Neuronal stem cell (in vitro differentiated cells): ENCODE measurements at regions not wholly inside any gene's neighbourhood (a gene's known extent, or its start where the extent isn't known, plus 50 kb on each side); places are given as distances from the start of the nearest gene placed in this dataset.
A peak's percentile ranks its signal among the peaks of the same experiment; 100 is the strongest.
"Not testable (repeated sequence)": the region's sequence is repeated elsewhere in the genome, so short reads cannot be mapped to it uniquely, and the experiment has no call there.

ENCODE experiments used
- DNase-seq: peaks from one replicate; pipeline ENCODE4 v3.0.0-alpha.2; 2013; ENCODE audit warnings: low spot score
- H2AFZ ChIP-seq: one replicate; pipeline ENCODE4 v1.6.1; 2013; ENCODE audit warnings: mild to moderate bottlenecking, low read length, inconsistent platforms
- H2AK5ac ChIP-seq: 2 replicates; pipeline ENCODE4 v1.6.1; 2013; ENCODE audit warnings: low read depth, mild to moderate bottlenecking, inconsistent platforms, low read length, moderate library complexity, mixed read lengths
- H2BK120ac ChIP-seq: 2 replicates; pipeline ENCODE4 v1.6.1; 2013; ENCODE audit warnings: low read depth, mild to moderate bottlenecking, inconsistent platforms, low read length, moderate library complexity, mixed read lengths
- H2BK12ac ChIP-seq: one replicate; pipeline ENCODE4 v1.6.1; 2013; ENCODE audit warnings: low read length, inconsistent platforms
- H2BK15ac ChIP-seq: 2 replicates; pipeline ENCODE4 v1.6.1; 2013; ENCODE audit warnings: mild to moderate bottlenecking, low read length, inconsistent platforms, mixed read lengths
- H2BK5ac ChIP-seq: one replicate; pipeline ENCODE4 v1.6.1; 2013; ENCODE audit warnings: inconsistent platforms, mild to moderate bottlenecking, low read length, moderate library complexity
- H3K14ac ChIP-seq: one replicate; pipeline ENCODE4 v1.6.1; 2013; ENCODE audit warnings: low read length, inconsistent platforms
- H3K18ac ChIP-seq: 2 replicates; pipeline ENCODE4 v1.6.1; 2013; ENCODE audit warnings: low read length, inconsistent platforms
- H3K23ac ChIP-seq: 2 replicates; pipeline ENCODE4 v1.6.1; 2013; ENCODE audit warnings: low read depth, mild to moderate bottlenecking, mixed read lengths, low read length, inconsistent platforms; ENCODE audit not compliant: poor library complexity
- H3K27ac ChIP-seq: replicated peaks from 3 replicates; pipeline ENCODE4 v1.5.1; 2013; ENCODE audit warnings: low read length, inconsistent platforms
- H3K27me3 ChIP-seq, 3 experiments: 2 replicates each; pipeline ENCODE4 v1.6.1; 2013; ENCODE audit warnings: low read length in 3 of 3, mild to moderate bottlenecking in 2 of 3, inconsistent platforms in 1 of 3, low read depth in 1 of 3, mixed read lengths in 1 of 3, moderate library complexity in 1 of 3; ENCODE audit not compliant: control insufficient read depth in 3 of 3, insufficient read depth in 3 of 3
- H3K36me3 ChIP-seq, 2 donors: replicated peaks in 1 of 2; 2 replicates each; pipeline ENCODE4 v1.6.1; 2013; ENCODE audit warnings: low read length in 2 of 2; ENCODE audit not compliant: control insufficient read depth in 2 of 2, insufficient read depth in 2 of 2
- H3K4ac ChIP-seq: 2 replicates; pipeline ENCODE4 v1.6.1; 2013; ENCODE audit warnings: inconsistent platforms, mild to moderate bottlenecking, low read length, moderate library complexity
- H3K4me1 ChIP-seq, 2 donors: 1 replicate in 1 of 2; 2 replicates in 1 of 2; pipeline ENCODE4 v1.6.1; 2013; ENCODE audit warnings: low read length in 2 of 2, low read depth in 1 of 2; ENCODE audit not compliant: control insufficient read depth in 2 of 2, insufficient read depth in 1 of 2
- H3K4me2 ChIP-seq: one replicate; pipeline ENCODE4 v1.6.1; 2013; ENCODE audit warnings: mild to moderate bottlenecking, low read length, inconsistent platforms; ENCODE audit not compliant: insufficient read depth, poor library complexity, severe bottlenecking
- H3K4me3 ChIP-seq, 2 donors: 2 replicates each; pipeline ENCODE4 v1.5.1; 2013; ENCODE audit warnings: low read length in 2 of 2, mild to moderate bottlenecking in 2 of 2, inconsistent platforms in 1 of 2, moderate library complexity in 1 of 2
- H3K79me1 ChIP-seq: one replicate; pipeline ENCODE4 v1.6.1; 2013; ENCODE audit warnings: low read depth, mild to moderate bottlenecking, inconsistent platforms, low read length, moderate library complexity
- H3K9ac ChIP-seq: one replicate; pipeline ENCODE4 v1.6.1; 2013; ENCODE audit warnings: mild to moderate bottlenecking, low read depth, low read length, inconsistent platforms; ENCODE audit not compliant: poor library complexity
- H3K9me3 ChIP-seq, 2 donors: replicated peaks in 1 of 2; 2 replicates each; pipeline versions ENCODE3 to v1.6.1; 2013; ENCODE audit warnings: low read length in 2 of 2, mild to moderate bottlenecking in 2 of 2, inconsistent platforms in 1 of 2, low read depth in 1 of 2, mixed read lengths in 1 of 2, moderate library complexity in 1 of 2; ENCODE audit not compliant: control insufficient read depth in 2 of 2, insufficient read depth in 1 of 2
- H4K8ac ChIP-seq: one replicate; pipeline ENCODE4 v1.6.1; 2013; ENCODE audit warnings: low read depth, mild to moderate bottlenecking, inconsistent platforms, low read length, moderate library complexity
- H4K91ac ChIP-seq: one replicate; pipeline ENCODE4 v1.6.1; 2013; ENCODE audit warnings: low read length, low read depth, mild to moderate bottlenecking, inconsistent platforms; ENCODE audit not compliant: poor library complexity
- WGBS, 2 donors: extraction: QIAGEN DNeasy Blood & Tissue Kit; methylation state at CpG; one replicate each; pipeline ENCODE4 v1.1.7; 2013; ENCODE audit warnings: missing lambda C conversion rate in 2 of 2, mixed read lengths in 1 of 2; ENCODE audit not compliant: insufficient read length in 2 of 2, insufficient replicate concordance in 1 of 2; ENCODE audit errors: extremely low coverage in 2 of 2; 5-methylcytosine and 5-hydroxymethylcytosine counted together

DNA sequence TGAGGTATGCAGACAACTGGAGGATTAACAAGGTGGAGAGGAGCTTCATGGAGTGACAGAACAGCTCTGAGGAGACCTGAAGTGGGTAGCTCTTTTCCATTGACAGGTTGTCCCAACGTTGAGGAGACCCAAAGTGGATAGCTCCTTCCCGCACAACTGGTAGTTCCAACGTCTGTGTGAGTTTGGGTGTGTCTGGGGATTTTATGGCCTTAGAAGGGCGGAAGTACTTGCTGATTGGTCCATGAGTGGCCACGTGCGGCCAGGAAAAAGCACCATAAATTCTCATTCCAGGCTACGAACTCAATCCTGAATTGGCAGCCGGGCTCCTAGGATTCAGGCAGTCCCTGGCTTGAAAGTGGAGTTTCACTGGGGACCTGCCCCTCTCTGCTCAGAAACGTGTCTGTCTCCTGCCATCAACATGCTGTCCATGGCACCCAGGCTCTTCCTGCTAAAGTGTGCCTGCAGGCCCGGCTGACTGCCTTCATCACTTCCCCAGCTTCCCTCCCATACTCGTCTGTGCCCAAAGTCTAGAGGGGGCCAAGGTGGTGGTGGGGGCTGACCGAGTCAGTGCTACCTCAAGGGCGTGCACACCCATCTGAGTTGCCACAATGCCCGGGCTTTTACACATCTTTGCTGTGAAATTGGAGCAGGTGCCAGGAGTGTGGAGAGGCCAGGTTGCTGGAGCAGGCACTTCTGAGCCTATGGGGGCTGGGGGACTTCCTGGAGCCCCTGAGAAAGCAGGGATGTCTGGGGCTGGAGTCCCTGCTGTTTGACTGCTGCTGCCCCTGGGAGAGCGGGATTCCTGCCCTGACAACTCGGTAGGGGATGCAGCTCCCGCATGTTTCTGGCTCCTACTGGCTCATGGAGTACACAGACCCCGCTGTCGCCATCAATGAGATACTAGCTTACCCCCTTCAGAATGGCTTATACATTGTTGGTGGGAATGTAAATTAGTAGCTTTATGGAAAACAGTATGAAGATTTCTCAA, 2034.6 kb upstream of the ACO1 start:
- H3K79me1 ChIP-seq, result no peaks in the 10 kb centered on the region
- no peak overlapping the region for H4K91ac ChIP-seq
- peaks cover 0 to 2% of the 10 kb centered on the region in 2 donors for H3K9me3 ChIP-seq
- DNase-seq, result no peak
- peak overlapping the region; percentile 48 for H3K18ac ChIP-seq
- H2BK12ac ChIP-seq, result no peak overlapping the region
- H3K14ac ChIP-seq, result no peak overlapping the region
- no peaks in the 10 kb centered on the region for H3K27me3 ChIP-seq
- no peak overlapping the region for H2BK5ac ChIP-seq
- peak overlapping the region; percentile 18 for H2AK5ac ChIP-seq
- no peak overlapping the region for H3K4me3 ChIP-seq
- peak overlapping the region; percentile 43 for H3K23ac ChIP-seq
- WGBS, 2 donors, result no CpG with 5 or more reads among the region's 19 CpGs
- H3K4me2 ChIP-seq, result no peak overlapping the region
- no peaks in the 10 kb centered on the region for H3K4me1 ChIP-seq
- H3K27ac ChIP-seq, result no peak overlapping the region
- no peak overlapping the region for H2BK120ac ChIP-seq
- H3K36me3 ChIP-seq, result no peaks in the 10 kb centered on the region
- no peak overlapping the region for H2BK15ac ChIP-seq
- H2AFZ ChIP-seq, result no peak overlapping the region
- no peak overlapping the region for H3K4ac ChIP-seq
- H4K8ac ChIP-seq, result no peak overlapping the region
- no peak overlapping the region for H3K9ac ChIP-seq

GRCh38 chr9:30356221-30356620, 2028.2 kb upstream of the ACO1 start:
- Histone ChIP-seq H3K23ac (no peak overlapping the region), H4K8ac (no peak overlapping the region), H3K4me3 (no peak overlapping the region), H3K36me3 (no peaks in the 10 kb centered on the region), H2BK15ac (no peak overlapping the region), H2AK5ac (no peak overlapping the region), H3K14ac (no peak overlapping the region), H2BK5ac (no peak overlapping the region), H3K9me3 (no peaks in the 10 kb centered on the region), H2BK12ac (no peak overlapping the region), H4K91ac (no peak overlapping the region), H3K9ac (no peak overlapping the region), H3K27me3 (no peaks in the 10 kb centered on the region), H3K27ac (no peak overlapping the region), H2AFZ (no peak overlapping the region), H2BK120ac (no peak overlapping the region), H3K4me2 (no peak overlapping the region), H3K4me1 (no peaks in the 10 kb centered on the region), H3K4ac (no peak overlapping the region), H3K79me1 (no peaks in the 10 kb centered on the region), H3K18ac (no peak overlapping the region)
- no CpG with 5 or more reads among the region's 4 CpGs for WGBS, 2 donors
- DNase-seq, result no peak

GRCh38 chr9:30362373-30362772, 2022.1 kb upstream of the ACO1 start:
- no peaks in the 10 kb centered on the region for H3K36me3 ChIP-seq
- H3K9me3 ChIP-seq, result no peaks in the 10 kb centered on the region
- H3K18ac ChIP-seq, result no peak overlapping the region
- no peak for DNase-seq
- no peak overlapping the region for H2BK5ac ChIP-seq
- H3K27me3 ChIP-seq, result no peaks in the 10 kb centered on the region
- H4K8ac ChIP-seq, result no peak overlapping the region
- no peak overlapping the region for H2AK5ac ChIP-seq
- no peak overlapping the region for H3K27ac ChIP-seq
- H3K9ac ChIP-seq, result no peak overlapping the region
- no peak overlapping the region for H3K4ac ChIP-seq
- H2BK15ac ChIP-seq, result no peak overlapping the region
- H2AFZ ChIP-seq, result no peak overlapping the region
- H3K4me1 ChIP-seq, result no peaks in the 10 kb centered on the region
- no peaks in the 10 kb centered on the region for H3K79me1 ChIP-seq
- no peak overlapping the region for H3K4me2 ChIP-seq
- no peak overlapping the region for H3K23ac ChIP-seq
- H2BK12ac ChIP-seq, result no peak overlapping the region
- H4K91ac ChIP-seq, result no peak overlapping the region
- H2BK120ac ChIP-seq, result no peak overlapping the region
- H3K14ac ChIP-seq, result no peak overlapping the region
- no peak overlapping the region for H3K4me3 ChIP-seq

DNA sequence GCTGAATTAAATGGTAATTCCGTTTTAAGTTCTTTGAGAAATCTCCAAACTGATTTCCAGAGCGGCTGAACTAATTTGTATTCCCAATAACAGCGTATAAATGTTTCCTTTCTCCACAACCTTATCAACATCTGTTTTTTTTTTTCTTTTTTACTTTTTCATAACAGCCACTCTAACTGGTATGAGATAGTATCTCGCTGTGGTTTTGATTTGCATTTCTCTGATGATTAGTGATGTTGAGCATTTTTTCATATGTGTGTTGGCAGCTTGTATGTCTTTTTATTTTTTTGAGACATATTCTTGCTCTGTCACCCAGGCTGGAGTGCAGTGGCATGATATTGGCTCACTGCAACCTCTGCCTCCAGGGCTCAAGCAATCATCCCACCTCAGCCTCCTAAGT, 2018.3 kb upstream of the ACO1 start:
- not testable (repeated sequence) for H2BK12ac ChIP-seq, H3K36me3 ChIP-seq, H3K4me1 ChIP-seq, H3K27me3 ChIP-seq, DNase-seq, H4K91ac ChIP-seq, H2BK5ac ChIP-seq, H3K79me1 ChIP-seq, H3K4me3 ChIP-seq, H3K9ac ChIP-seq, H3K23ac ChIP-seq, H4K8ac ChIP-seq, H3K27ac ChIP-seq, H2AFZ ChIP-seq, H2BK15ac ChIP-seq, H2BK120ac ChIP-seq, H3K18ac ChIP-seq, H3K4ac ChIP-seq, H3K9me3 ChIP-seq, H3K14ac ChIP-seq, H2AK5ac ChIP-seq, H3K4me2 ChIP-seq
- no CpG with 5 or more reads among the region's 4 CpGs for WGBS, 2 donors
